ENCODE measurements at regions not wholly inside any gene's neighbourhood (a gene's known extent, or its start where the extent isn't known, plus 50 kb on each side); places are given as distances from the start of the nearest gene placed in this dataset.
"Not testable (repeated sequence)": the region's sequence is repeated elsewhere in the genome, so short reads cannot be mapped to it uniquely, and the experiment has no call there.

DNA sequence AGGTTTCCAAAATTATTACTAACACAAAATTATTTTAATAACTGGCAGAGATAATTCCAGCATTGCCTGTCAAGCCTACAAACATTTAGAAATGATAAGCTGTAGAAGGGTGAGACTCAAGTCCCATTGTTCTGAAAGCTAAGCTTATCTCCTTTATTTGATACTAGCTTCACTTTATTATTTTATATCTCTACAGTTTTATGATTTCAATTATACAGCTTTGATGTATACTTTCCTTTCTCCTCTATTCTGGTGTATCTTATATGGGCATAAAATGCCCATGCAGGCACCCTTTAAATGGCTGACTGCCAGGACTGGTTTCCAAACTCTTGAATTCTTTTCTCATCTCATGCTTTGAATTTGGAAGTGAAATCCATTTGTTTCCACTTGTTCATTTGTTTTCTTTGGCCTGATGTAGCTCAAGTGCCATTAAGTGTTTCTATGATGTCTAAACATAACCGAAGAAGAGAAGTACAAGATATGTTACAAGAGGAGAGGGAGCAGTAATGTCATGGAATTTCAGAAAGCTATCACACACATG is 372.1 kb upstream of the ARHGEF26 start:
- no peak for DNase-seq (ENCODE audit: low spot score)
- in situ Hi-C loops (cut with HindIII; ENCODE audit: low sequenced_read_pairs), result no loop called here

DNA sequence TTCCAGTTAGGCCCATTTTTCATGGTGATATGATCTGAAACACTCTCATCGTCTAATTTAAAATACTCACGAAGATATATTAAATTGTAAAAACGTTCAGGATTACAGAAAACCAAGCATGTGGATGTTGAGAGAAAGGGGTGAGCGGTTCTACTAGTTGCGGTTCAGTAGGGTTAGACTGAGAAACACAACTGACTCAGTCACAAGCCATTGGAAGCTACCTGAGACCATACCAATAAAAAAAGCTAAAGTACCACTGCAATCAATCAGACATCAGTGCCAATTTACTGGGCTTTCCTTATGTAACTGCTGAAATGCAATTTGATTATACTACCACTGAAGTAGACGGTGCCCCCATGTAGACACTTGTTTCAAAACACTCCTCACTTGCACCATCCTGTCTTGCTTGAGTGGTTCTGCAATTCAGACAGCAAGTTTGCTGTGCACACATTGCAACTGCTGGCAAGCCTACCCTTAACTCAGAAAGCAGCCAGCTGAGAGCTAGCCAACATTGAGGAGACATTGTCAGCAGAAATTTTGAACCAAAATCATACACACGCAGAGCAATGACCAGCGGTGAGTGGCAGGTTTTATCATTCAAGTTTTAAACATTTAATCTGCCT is 368.7 kb upstream of the ARHGEF26 start:
- in situ Hi-C loops (cut with HindIII; ENCODE audit: low sequenced_read_pairs), result no loop called here
- DNase-seq (ENCODE audit: low spot score), result no peak

DNA sequence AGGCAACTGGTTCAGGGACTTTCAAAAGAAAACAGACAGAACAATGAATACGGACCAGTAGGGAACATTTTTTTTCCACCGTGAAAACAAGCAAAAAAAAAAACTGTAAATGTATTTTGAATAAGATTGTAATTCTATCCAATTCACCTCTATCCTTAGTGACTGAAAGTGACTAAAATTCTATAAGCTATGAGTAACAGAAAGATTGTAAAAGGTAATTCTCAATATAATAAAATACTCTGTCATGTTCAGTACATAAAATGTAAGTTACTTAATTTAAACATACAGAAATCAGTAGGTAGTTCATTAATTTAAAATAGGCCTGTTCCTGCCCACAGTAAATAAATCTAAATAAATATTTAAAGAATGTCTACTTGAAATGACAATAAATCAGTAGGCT is 368.2 kb upstream of the ARHGEF26 start:
- DNase-seq (ENCODE audit: low spot score), result no peak
- in situ Hi-C loops (cut with HindIII; ENCODE audit: low sequenced_read_pairs), result no loop called here

DNA sequence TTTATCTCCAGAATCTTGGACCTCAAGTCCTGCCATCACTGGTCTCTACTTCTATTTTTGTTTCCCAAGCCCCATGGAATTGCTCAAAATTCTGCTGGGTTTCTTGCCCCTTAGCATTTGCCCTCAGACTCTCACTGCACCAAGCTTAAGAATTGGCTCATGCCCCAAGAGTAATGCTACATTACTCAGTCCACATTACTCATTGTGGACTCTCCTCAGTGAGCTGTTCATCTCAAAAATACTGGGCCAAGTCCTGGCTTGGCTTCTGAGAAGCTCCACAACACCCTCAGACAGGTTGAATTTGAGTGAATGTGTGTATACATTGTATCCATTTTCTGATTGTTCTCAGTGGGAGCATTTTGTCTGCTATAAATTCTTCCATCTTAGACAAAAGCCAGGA is 364.4 kb upstream of the ARHGEF26 start:
- in situ Hi-C loops (cut with HindIII; ENCODE audit: low sequenced_read_pairs), result no loop called here
- DNase-seq (ENCODE audit: low spot score), result no peak

DNA sequence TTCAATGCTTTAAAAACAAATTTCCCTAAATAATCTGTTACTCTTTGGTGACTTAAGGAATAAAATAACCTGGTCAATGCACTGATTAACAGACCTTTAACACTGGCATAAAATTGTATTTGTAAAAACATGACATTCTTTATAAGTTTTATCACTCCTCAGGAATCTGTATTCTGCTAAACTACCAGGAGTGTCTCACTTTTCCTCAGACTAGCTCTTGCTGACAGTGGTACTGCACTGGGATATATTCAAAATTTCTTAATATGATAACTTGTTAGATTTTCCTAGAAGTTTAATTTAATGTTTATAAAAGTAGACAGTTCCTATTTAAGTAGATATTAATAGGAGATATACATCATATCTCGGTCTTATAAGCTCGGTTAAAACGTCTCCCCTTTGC is 363.4 kb upstream of the ARHGEF26 start:
- DNase-seq (ENCODE audit: low spot score), result no peak
- in situ Hi-C loops (cut with HindIII; ENCODE audit: low sequenced_read_pairs), result no loop called here

DNA sequence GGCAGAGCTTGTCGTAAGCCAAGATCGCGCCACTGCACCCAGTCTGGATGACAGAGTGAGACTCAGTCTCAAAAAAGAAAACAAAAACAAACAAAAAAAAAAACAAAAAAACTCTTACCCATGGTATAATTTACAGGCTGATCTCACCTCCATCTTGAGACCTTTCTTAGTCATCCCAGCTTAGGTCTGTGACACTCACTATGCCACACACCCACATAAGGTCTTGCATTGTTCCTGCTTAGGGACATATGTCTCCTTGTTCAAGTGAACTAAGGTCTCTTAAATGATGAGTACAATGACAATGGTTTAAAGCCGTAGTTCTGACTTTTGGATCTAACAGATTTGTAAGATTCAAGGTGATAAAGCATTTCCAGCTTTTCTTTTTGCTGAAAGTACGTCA is 360.2 kb upstream of the ARHGEF26 start:
- DNase-seq (ENCODE audit: low spot score), result no peak
- in situ Hi-C loops (cut with HindIII; ENCODE audit: low sequenced_read_pairs), result no loop called here

DNA sequence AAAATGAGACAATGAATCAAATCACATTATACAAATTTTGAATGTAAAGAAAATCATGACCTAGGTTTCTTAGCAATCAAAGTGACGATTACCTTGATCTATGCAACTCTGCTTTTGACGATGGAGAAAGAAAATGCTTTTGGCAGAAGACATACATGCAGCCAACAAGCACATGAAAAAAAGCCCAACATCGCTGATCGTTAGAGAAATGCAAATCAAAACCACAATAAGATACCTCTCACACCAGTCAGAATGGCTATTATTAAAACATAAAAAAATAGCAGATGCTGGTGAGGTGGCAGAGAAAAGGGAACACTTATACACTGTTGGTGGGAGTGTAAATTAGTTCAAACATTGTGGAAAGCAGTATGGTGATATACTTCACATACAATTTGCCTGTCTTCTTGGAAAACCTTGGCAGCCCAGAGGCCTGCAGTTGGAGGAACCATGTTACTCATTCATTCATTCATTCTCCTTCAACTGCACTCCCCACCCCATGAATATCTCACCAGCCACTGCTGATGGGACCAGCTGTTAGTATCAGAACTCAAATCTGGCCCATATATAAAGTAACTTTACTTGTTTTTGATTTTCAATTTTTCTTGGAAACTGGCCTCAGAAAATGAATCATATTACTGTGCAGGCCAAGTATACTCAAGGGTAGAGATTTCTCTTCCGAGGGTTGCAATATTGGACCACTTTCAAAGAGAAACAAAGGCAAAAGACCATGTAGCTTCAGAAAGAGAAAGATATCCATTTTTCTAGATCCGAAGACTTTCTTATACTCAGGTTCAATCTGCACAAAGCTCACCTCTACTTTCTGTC is 358.6 kb upstream of the ARHGEF26 start:
- in situ Hi-C loops (cut with HindIII; ENCODE audit: low sequenced_read_pairs), result no loop called here
- no peak for DNase-seq (ENCODE audit: low spot score)

DNA sequence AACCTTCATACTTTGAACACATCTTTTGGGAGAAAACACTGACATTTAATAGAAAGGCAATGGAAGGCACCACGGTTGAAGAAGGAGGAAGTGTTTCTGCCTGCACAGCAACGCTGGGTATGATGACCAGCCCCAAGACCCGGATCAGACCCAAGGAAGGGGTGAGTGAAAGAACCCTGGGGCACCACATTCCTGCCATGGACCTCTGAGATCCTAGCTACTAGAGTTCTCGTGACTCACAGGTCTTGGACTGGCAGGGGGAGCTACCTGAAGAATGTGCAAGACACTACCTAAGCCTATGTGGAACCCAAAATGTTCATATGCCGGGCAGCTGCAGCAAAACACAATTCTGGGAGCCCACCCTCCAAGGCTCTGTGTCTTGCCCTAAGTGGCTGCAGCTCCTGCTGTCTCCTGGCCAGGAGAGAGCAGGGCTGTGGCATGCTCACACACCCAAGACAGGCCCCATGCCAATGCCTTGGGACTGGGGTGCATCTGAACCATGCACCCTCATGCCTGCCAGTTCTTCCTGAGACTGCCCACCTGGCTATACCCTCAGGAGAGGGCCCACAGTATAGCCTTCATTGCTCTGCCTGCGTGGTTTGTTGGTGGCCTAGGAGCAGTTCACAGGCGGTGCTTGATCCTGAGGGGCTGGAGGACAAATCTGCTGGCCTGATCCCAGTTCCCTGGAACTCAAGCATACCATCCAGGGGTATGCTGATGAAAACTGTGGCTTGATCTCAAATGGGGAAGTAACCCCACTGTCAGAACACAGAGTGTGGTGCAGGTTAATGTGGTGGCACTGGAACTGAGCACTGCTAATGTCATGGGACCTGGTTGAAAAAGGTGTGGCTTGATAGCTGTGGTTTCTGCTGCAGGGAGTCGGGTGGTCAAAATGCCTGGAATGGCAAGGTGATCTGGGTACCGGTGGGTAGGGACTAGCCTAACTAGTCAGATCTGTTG is 353.3 kb upstream of the ARHGEF26 start:
- in situ Hi-C loops (cut with HindIII; ENCODE audit: low sequenced_read_pairs), result no loop called here
- DNase-seq (ENCODE audit: low spot score), result no peak

DNA sequence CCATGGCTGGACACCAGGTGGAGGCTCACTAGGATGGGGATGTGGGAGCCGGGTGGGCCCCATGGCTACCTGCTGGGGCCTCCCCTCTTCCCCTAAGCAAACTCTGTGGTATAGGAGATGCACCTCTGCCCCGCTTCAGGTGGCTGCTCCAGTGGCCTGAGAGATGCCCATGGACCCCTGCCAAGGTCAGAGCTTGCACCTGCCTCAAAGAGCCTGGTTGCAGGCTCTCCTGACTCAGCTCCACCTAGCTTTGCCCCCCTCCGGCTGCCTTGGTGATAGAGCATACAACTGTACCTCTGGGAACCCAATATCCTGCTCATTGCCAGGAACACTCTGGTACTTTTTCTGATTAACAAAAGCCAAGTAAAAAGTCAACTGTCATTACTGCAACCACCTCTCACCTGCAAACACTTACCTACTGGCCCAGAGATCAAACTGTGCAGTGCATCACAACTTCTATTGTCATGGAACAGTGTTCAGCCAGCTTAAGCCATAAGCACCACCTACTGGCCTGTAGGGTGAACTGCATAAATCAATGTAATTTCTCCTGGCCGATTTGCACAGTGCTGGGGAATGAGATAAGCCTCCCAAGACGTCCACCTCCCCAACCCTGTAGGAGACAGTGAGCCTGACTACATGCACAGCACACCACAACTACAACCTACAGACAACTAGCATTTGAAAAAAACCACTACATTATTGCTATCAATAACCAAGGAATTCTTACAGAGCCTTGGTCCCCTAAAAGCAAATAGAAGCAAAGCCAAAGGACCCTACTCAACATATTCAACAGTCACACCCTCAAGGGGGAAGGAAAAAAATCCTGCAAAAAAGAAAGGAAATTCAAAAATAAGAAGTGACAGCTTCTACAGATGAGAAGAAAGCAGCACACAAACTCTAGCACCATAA is 352.4 kb upstream of the ARHGEF26 start:
- no peak for DNase-seq (ENCODE audit: low spot score)
- in situ Hi-C loops (cut with HindIII; ENCODE audit: low sequenced_read_pairs), result no loop called here

DNA sequence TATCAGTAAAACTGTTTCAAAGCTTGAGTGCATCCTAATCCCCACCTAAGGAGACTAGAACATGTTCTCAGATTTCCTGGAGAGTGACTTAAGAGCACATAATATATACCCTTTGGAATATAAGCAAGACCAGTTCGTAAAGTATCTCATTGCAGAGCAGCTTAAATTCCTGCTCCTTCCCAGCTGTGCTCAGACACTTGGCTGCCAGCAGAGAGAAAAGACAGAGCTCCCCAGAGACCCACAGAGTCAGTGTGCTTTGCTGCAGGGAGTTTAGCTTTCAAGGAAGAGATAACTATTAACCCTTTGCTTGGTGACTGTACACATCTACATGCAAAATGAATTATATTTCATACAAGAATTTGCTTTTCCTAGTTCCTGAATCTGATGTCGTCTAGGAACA is 338.1 kb upstream of the ARHGEF26 start:
- in situ Hi-C loops (cut with HindIII; ENCODE audit: low sequenced_read_pairs), result no loop called here

DNA sequence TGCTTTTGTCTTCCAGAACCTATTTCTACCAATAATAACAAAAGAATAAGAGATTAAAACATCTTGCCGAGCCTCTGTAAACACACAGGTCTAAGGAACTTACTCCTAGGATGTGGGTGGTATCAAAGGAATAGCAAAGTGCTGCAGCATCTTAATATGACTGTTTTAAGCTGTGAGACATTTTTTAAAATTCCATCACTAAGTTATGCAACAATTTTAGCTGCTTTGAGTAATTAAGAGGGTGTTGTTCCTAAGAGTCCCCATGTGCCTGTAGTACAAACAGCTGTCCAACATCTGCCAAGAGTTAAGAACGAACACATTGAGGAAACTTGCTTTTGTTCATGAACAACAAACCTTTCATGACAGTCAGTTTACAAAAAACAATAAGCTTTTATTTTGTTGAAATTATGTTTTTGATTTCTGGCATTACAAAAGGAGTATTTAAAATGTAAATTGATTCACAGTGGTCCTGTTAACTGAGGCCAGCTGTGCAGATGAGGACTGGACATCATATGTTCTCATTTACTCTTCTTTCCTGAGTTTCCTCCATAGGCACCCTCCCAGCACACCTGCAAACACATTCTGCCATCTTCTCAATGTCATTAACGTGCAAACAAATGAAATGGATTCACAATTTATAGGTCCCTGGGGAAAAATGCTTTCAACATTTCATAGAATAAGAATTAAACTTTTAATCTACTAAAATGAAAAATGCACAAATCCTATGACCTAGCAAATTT is 337.3 kb upstream of the ARHGEF26 start:
- DNase-seq (ENCODE audit: low spot score), result no peak
- in situ Hi-C loops (cut with HindIII; ENCODE audit: low sequenced_read_pairs), result no loop called here

More for the DNA sequence above, 338.1 kb upstream of the ARHGEF26 start:
- no peak for DNase-seq (ENCODE audit: low spot score)

DNA sequence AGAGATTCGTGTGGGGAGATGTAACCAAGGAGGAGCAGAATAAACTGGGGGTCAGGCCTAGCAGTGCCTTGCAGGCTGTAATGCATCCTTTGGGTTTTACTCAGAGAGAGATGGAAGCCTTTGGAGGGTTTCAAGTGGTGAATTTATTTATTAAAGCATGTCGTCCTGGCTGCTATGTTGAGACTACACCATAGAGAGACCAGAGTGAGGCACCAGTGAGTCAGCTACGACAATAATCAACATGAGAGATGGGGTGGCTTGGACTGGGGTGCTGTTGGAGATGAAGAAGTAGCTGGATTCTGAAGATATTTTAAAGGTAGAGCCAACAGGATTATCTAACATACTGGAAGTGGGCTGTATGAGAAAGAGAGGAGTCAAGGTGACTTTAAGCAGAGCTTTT is 335.3 kb upstream of the ARHGEF26 start:
- DNase-seq (ENCODE audit: low spot score), result no peak
- in situ Hi-C loops (cut with HindIII; ENCODE audit: low sequenced_read_pairs), result no loop called here

DNA sequence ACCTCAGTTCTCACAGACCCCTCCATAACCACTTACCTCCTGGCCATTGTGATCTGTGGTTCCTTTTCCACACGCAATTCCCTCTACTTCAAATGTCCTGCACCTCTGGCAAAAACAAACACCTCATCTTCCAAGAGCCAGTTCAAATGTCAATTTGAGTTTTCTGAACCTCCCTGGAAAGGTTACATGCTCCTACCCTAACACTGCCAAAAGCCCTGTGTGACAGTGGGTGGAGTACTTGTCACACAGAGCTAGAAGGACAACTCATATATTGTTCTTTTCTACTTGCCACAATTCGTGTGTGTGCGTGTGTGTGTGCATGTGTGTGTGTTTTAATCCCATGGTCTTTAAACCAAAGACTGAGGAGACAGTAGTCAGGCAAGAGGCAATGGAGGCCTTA is 331.8 kb upstream of the ARHGEF26 start:
- DNase-seq (ENCODE audit: low spot score), result no peak
- in situ Hi-C loops (cut with HindIII; ENCODE audit: low sequenced_read_pairs), result no loop called here

DNA sequence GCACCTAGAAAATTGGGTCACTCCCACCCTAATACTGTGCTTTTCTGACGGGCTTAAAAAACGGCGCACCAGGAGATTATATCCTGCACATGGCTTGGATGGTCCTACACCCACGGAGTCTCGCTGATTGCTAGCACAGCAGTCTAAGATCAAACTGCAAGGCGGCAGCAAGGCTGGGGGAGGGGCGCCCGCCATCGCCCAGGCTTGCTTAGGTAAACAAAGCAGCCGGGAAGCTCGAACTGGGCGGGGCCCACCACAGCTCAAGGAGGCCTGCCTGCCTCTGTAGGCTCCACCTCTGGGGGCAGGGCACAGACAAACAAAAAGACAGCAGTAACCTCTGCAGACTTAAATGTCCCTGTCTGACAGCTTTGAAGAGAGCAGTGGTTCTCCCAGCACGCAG is 324.1 kb upstream of the ARHGEF26 start:
- in situ Hi-C loops (cut with HindIII; ENCODE audit: low sequenced_read_pairs); DNase-seq (ENCODE audit: low spot score): not testable (repeated sequence)

DNA sequence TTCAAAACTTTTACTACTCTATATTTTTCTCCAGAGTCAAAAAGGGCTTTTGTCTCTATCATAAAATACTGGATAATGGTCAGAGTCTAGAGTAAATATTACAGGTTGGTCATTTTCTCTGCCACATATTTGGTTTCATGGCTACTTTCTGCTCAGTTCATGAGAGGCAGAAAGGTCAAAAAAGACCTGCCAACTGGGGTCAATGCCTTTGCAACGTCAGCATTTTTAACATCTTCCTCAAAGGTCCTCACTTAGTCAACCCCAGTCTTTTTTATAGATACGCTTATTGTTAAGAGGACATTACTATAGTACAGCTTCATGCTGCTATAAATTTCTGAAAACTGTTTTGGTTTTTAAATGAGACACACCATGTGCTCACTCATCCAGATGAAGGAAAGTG is 312.1 kb upstream of the ARHGEF26 start:
- no peak for DNase-seq (ENCODE audit: low spot score)
- in situ Hi-C loops (cut with HindIII; ENCODE audit: low sequenced_read_pairs), result no loop called here

DNA sequence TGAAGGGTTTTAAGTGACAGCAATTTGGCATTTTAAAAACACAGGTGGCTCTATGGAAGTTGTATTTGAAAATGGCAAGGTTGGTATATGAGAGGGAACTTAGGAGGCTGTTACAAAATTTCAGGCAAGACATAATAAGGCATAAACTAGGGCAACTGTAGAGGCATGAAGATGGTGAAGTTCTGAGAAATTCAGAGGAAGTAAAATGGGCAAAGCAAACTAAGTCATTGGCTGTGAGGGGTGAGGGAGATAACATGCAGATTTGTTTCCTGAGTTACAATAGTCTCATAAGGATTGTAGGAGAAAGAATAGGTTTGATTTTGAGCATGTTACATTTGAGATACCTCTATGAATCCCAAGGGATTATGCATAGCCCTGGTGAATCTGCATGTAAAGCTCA is 302.9 kb upstream of the ARHGEF26 start:
- DNase-seq (ENCODE audit: low spot score), result no peak
- in situ Hi-C loops (cut with HindIII; ENCODE audit: low sequenced_read_pairs), result no loop called here

DNA sequence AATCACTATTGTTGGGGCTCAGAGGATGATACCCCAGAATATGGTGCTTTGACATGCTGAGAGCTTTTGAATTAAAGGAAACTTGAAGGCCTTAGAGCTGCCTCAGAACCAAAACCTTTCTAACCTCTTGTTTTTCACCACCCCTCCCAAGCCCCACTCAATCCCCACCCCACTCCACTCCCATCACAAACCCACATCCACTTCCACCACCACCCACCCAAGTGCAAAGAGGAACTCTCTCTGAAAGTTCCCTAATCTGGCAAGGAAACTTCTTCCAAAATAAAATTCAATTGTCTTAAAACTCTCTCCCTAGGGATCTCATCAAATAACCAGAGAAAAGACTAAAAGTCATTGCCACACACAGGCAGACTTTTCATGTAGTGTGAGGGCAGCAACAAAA is 301.2 kb upstream of the ARHGEF26 start:
- in situ Hi-C loops (cut with HindIII; ENCODE audit: low sequenced_read_pairs), result no loop called here
- DNase-seq (ENCODE audit: low spot score), result no peak

DNA sequence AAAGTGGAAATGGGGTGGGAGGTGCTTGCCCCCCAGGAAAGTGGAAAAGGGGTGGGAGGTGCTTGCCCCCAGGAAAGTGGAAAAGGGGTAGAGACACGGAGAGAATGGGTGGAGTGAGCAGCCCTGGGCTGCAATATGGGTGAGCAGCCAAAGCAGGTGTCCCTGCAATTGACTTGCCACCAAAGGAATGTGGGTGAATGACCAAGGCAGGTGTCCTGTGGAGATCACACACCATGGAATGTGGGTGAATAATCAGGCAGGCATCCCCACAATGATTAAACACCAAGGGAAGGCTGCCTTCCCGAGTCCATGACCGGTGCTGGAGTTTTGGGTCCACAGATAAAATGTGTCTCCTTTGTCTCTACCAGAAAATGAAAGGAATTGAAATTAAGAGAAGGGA is 292.8 kb upstream of the ARHGEF26 start:
- in situ Hi-C loops (cut with HindIII; ENCODE audit: low sequenced_read_pairs); DNase-seq (ENCODE audit: low spot score): not testable (repeated sequence)

All from G401 (cell line).